Loucy (cell line): ENCODE measurements at regions not wholly inside any gene's neighbourhood (a gene's known extent, or its start where the extent isn't known, plus 50 kb on each side); places are given as distances from the start of the nearest gene placed in this dataset.

Experiments used
- H2AFZ ChIP-seq: fragments of 200-600 bp; sonication (generic); 2 replicates; pipeline ENCODE4 v1.6.0; 2016; ENCODE audit warnings: antibody characterized with exemption, mild to moderate bottlenecking, low read length, moderate library complexity
- H3F3A ChIP-seq: fragments of 200-600 bp; 2 replicates; pipeline ENCODE4 v1.6.0; 2016; ENCODE audit warnings: antibody characterized with exemption, low read depth, mild to moderate bottlenecking
- H3K27me3 ChIP-seq: fragments of 200-600 bp; sonication (generic); 2 replicates; pipeline ENCODE4 v1.6.1; 2014; ENCODE audit warnings: low read length, mild to moderate bottlenecking; ENCODE audit not compliant: insufficient read depth, poor library complexity, severe bottlenecking
- H3K36me3 ChIP-seq: fragments of 200-600 bp; sonication (generic); 2 replicates; pipeline ENCODE4 v1.6.1; 2016; ENCODE audit warnings: low read length; ENCODE audit not compliant: insufficient read depth
- H3K4me1 ChIP-seq: fragments of 200-600 bp; sonication (generic); 2 replicates; pipeline ENCODE4 v1.5.1; 2014; ENCODE audit warnings: low read length, mild to moderate bottlenecking; ENCODE audit not compliant: insufficient read depth, poor library complexity, severe bottlenecking
- H3K4me2 ChIP-seq: fragments of 200-600 bp; sonication (generic); 2 replicates; pipeline ENCODE4 v1.6.0; 2014; ENCODE audit warnings: antibody characterized with exemption, low read length, low read depth, mild to moderate bottlenecking; ENCODE audit not compliant: poor library complexity, severe bottlenecking
- H3K4me3 ChIP-seq: fragments of 200-600 bp; sonication (generic); 2 replicates; pipeline ENCODE4 v1.5.1; 2014; ENCODE audit warnings: low read length, mild to moderate bottlenecking, mixed read lengths; ENCODE audit not compliant: poor library complexity, severe bottlenecking
- H3K79me2 ChIP-seq: fragments of 200-600 bp; sonication (generic); 2 replicates; pipeline ENCODE4 v1.6.1; 2014; ENCODE audit warnings: low read length; ENCODE audit not compliant: insufficient read depth
- H3K9ac ChIP-seq: fragments of 200-600 bp; sonication (generic); 2 replicates; pipeline ENCODE4 v1.6.0; 2014; ENCODE audit warnings: mild to moderate bottlenecking, low read depth, low read length, moderate library complexity; ENCODE audit not compliant: poor library complexity, severe bottlenecking
- H3K9me2 ChIP-seq: fragments of 200-600 bp; sonication (generic); replicated peaks from 2 replicates; pipeline ENCODE4 v1.6.1; 2016; ENCODE audit warnings: low read depth, low read length, mixed read lengths
- H3K9me3 ChIP-seq: fragments of 200-600 bp; sonication (generic); 2 replicates; pipeline ENCODE4 v1.6.1; 2014; ENCODE audit warnings: mild to moderate bottlenecking, antibody characterized with exemption, low read length, low read depth; ENCODE audit not compliant: insufficient read depth
- H4K20me1 ChIP-seq: fragments of 200-600 bp; sonication (generic); 2 replicates; pipeline ENCODE4 v1.6.0; 2014; ENCODE audit warnings: antibody characterized with exemption, low read length, mild to moderate bottlenecking; ENCODE audit not compliant: insufficient read depth, poor library complexity, severe bottlenecking
- CTCF ChIP-seq: fragments of 200-600 bp; sonication (generic); conservative IDR thresholded peaks from 2 replicates; pipeline ENCODE4 v1.5.1; 2014; ENCODE audit warnings: mild to moderate bottlenecking, antibody characterized with exemption, low read length
- EZH2phosphoT487 ChIP-seq: fragments of 200-600 bp; IDR thresholded peaks from 2 replicates; pipeline ENCODE4 v1.6.1; 2018; ENCODE audit warnings: antibody characterized with exemption, mild to moderate bottlenecking, moderate library complexity, borderline replicate concordance

GRCh38 chr17:12358477-12358876, 307.2 kb upstream of the MYOCD start:
- no peak overlapping the region for H3K9ac ChIP-seq
- H3K4me2 ChIP-seq: no peak overlapping the region
- no peak overlapping the region for H2AFZ ChIP-seq
- H3K27me3 ChIP-seq: no peaks in the 10 kb centered on the region
- no peaks in the 10 kb centered on the region for H4K20me1 ChIP-seq
- H3K9me2 ChIP-seq: no peaks in the 10 kb centered on the region
- no peaks in the 10 kb centered on the region for H3K4me1 ChIP-seq
- H3K36me3 ChIP-seq: no peaks in the 10 kb centered on the region
- no peaks in the 10 kb centered on the region for H3K79me2 ChIP-seq
- no peak for TF ChIP-seq CTCF
- TF ChIP-seq EZH2phosphoT487: no peak
- no peak overlapping the region for H3K4me3 ChIP-seq
- H3K9me3 ChIP-seq: no peaks in the 10 kb centered on the region; the same call in 1 of the 2 replicates
- H3F3A ChIP-seq: no peaks in the 10 kb centered on the region

DNA sequence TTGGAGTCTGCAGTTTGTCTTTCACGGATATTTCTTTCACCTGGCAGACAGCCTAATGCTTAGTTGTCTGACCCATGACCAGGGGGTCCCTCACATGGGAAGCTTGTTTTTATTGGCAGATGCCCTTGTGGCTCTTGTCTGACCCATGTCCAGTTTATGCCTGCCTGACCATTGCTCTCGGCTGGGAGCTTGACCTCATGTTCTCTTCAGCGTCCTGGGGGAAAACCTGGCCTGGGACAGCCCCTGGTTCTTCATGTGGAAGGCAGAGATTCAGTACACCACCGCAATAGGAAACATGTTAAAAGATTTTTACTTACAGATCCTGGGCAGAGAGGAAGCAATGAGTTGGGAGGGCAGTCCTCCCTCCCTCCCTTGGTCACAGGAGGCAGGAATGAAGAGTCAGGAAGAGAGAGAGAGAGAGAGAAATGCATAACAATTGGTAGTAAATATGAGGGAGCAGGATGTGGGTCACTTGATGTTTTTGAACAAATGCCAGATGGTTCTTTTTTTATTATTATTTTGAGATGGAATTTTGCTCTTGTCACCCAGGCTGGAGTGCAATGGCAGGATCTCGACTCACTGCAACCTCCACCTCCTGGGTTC, 302.7 kb upstream of the MYOCD start:
- no peaks in the 10 kb centered on the region for H3K9me3 ChIP-seq
- H3K4me1 ChIP-seq: no peaks in the 10 kb centered on the region
- H3K9ac ChIP-seq: no peak overlapping the region
- H3K27me3 ChIP-seq: no peaks in the 10 kb centered on the region
- H3F3A ChIP-seq: no peaks in the 10 kb centered on the region
- no peaks in the 10 kb centered on the region for H3K36me3 ChIP-seq
- no peaks in the 10 kb centered on the region for H3K9me2 ChIP-seq
- H3K4me3 ChIP-seq: no peak overlapping the region
- no peak overlapping the region for H3K4me2 ChIP-seq
- no peak overlapping the region for H2AFZ ChIP-seq
- no peaks in the 10 kb centered on the region for H4K20me1 ChIP-seq
- H3K79me2 ChIP-seq: no peaks in the 10 kb centered on the region
- TF ChIP-seq CTCF (no peak), EZH2phosphoT487 (no peak)

- H2AFZ ChIP-seq: no peak overlapping the region
These were observed 299.9 kb upstream of the MYOCD start for GRCh38 chr17:12365805-12366204.

More at GRCh38 chr17:12365805-12366204, 299.9 kb upstream of the MYOCD start:
- Histone ChIP-seq H3K27me3 (no peaks in the 10 kb centered on the region), H3F3A (no peaks in the 10 kb centered on the region), H3K9ac (no peak overlapping the region), H3K4me1 (no peaks in the 10 kb centered on the region), H3K79me2 (no peaks in the 10 kb centered on the region), H3K36me3 (no peaks in the 10 kb centered on the region), H3K9me2 (no peaks in the 10 kb centered on the region), H4K20me1 (no peaks in the 10 kb centered on the region), H3K4me3 (no peak overlapping the region), H3K4me2 (no peak overlapping the region), H3K9me3 (no peaks in the 10 kb centered on the region)
- TF ChIP-seq EZH2phosphoT487 (no peak), CTCF (no peak)
